ENCODE measurements at regions not wholly inside any gene's neighbourhood (a gene's known extent, or its start where the extent isn't known, plus 50 kb on each side); places are given as distances from the start of the nearest gene placed in this dataset.

DNA sequence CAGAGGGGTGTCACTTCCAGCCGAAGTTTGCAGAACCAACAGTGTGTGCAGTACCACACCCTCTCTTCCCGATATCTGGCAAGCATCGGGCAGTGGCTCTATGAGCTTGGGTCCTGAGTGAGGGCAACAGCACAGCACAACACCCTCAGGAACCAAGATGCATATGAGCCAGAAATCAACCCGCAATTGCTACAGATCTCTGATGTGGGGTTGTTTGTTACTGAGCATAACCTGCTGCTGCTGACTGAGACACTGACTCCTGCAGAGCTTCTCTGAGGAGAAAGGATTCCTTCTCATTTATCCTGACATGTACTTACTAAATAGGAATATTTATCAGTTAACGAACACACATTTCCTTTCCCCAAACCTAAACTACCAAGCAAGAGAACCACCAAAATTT lies 218.3 kb downstream of the RBFOX3 start:
- H3K9ac ChIP-seq (ENCODE audit: low read depth in 1 of 2, low read length in 2 of 2) = no peak overlapping the region
- H3K36me3 ChIP-seq (ENCODE audit: control insufficient read depth in 2 of 2, insufficient read depth in 2 of 2, low read length in 2 of 2) = no peaks in the 10 kb centered on the region
- H3K27ac ChIP-seq (ENCODE audit: low read depth in 2 of 2, low read length in 2 of 2) = no peak overlapping the region
- no peak overlapping the region for H3K4me3 ChIP-seq (ENCODE audit: low read length in 2 of 2)
- H3K4me1 ChIP-seq (ENCODE audit: control insufficient read depth in 2 of 2, insufficient read depth in 2 of 2, low read length in 2 of 2) = no peaks in the 10 kb centered on the region
- H3K27me3 ChIP-seq (ENCODE audit: control insufficient read depth in 2 of 2, insufficient read depth in 2 of 2, low read length in 2 of 2) = peaks cover 22 to 33% of the 10 kb centered on the region in 2 donors
- no peaks in the 10 kb centered on the region for H3K9me3 ChIP-seq (ENCODE audit: control insufficient read depth in 2 of 2, low read length in 2 of 2)

GRCh38 chr17:79391376-79392233 lies 219.2 kb downstream of the RBFOX3 start:
- Histone ChIP-seq H3K4me1 (ENCODE audit: control insufficient read depth in 2 of 2, insufficient read depth in 2 of 2, low read length in 2 of 2) (no peaks in the 10 kb centered on the region), H3K36me3 (ENCODE audit: control insufficient read depth in 2 of 2, insufficient read depth in 2 of 2, low read length in 2 of 2) (no peaks in the 10 kb centered on the region), H3K9me3 (ENCODE audit: control insufficient read depth in 2 of 2, low read length in 2 of 2) (no peaks in the 10 kb centered on the region), H3K9ac (ENCODE audit: low read depth in 1 of 2, low read length in 2 of 2) (no peak overlapping the region), H3K4me3 (ENCODE audit: low read length in 2 of 2) (no peak overlapping the region), H3K27me3 (ENCODE audit: control insufficient read depth in 2 of 2, insufficient read depth in 2 of 2, low read length in 2 of 2) (peaks cover 20 to 33% of the 10 kb centered on the region in 2 donors), H3K27ac (ENCODE audit: low read depth in 2 of 2, low read length in 2 of 2) (no peak overlapping the region)

- Histone ChIP-seq H3K27me3 (ENCODE audit: control insufficient read depth in 2 of 2, insufficient read depth in 2 of 2, low read length in 2 of 2) (peaks cover 20 to 33% of the 10 kb centered on the region in 2 donors), H3K27ac (ENCODE audit: low read depth in 2 of 2, low read length in 2 of 2) (no peak overlapping the region)
Measured at GRCh38 chr17:79389896-79390295, 221.0 kb downstream of the RBFOX3 start.

GRCh38 chr17:79388556-79389295 lies 222.1 kb downstream of the RBFOX3 start:
- Histone ChIP-seq H3K9me3 (ENCODE audit: control insufficient read depth in 2 of 2, low read length in 2 of 2) (no peaks in the 10 kb centered on the region), H3K36me3 (ENCODE audit: control insufficient read depth in 2 of 2, insufficient read depth in 2 of 2, low read length in 2 of 2) (no peaks in the 10 kb centered on the region), H3K9ac (ENCODE audit: low read depth in 1 of 2, low read length in 2 of 2) (no peak overlapping the region), H3K27me3 (ENCODE audit: control insufficient read depth in 2 of 2, insufficient read depth in 2 of 2, low read length in 2 of 2) (peaks cover 19 to 33% of the 10 kb centered on the region in 2 donors), H3K4me1 (ENCODE audit: control insufficient read depth in 2 of 2, insufficient read depth in 2 of 2, low read length in 2 of 2) (no peaks in the 10 kb centered on the region), H3K4me3 (ENCODE audit: low read length in 2 of 2) (no peak overlapping the region), H3K27ac (ENCODE audit: low read depth in 2 of 2, low read length in 2 of 2) (no peak overlapping the region)

More at GRCh38 chr17:79389896-79390295, 221.0 kb downstream of the RBFOX3 start:
- Histone ChIP-seq H3K36me3 (ENCODE audit: control insufficient read depth in 2 of 2, insufficient read depth in 2 of 2, low read length in 2 of 2) (no peaks in the 10 kb centered on the region), H3K9ac (ENCODE audit: low read depth in 1 of 2, low read length in 2 of 2) (no peak overlapping the region), H3K9me3 (ENCODE audit: control insufficient read depth in 2 of 2, low read length in 2 of 2) (no peaks in the 10 kb centered on the region), H3K4me3 (ENCODE audit: low read length in 2 of 2) (no peak overlapping the region), H3K4me1 (ENCODE audit: control insufficient read depth in 2 of 2, insufficient read depth in 2 of 2, low read length in 2 of 2) (no peaks in the 10 kb centered on the region)

DNA sequence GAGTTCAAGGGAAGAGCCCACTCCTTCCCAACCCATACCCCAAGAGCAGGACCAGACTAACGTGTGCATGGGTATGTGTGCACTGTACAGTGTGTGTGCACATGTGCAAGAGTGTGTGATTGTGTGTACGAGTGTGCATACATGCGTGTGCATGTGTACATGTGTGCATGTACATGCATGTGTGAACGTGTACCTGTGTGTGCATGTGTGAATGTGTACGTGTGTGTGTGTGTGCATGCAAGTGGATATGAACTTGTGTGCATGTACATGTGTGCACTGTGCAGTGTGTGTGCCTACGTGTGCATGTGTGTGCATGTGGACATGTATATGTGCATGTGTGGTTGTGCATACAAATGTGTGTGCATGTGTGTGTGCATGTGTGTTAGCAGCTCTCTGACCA lies 223.1 kb downstream of the RBFOX3 start:
- no peak overlapping the region for H3K9ac ChIP-seq (ENCODE audit: low read depth in 1 of 2, low read length in 2 of 2)
- no peaks in the 10 kb centered on the region for H3K9me3 ChIP-seq (ENCODE audit: control insufficient read depth in 2 of 2, low read length in 2 of 2)
- H3K27me3 ChIP-seq (ENCODE audit: control insufficient read depth in 2 of 2, insufficient read depth in 2 of 2, low read length in 2 of 2) = peaks cover 16 to 24% of the 10 kb centered on the region in 2 donors
- no peaks in the 10 kb centered on the region for H3K4me1 ChIP-seq (ENCODE audit: control insufficient read depth in 2 of 2, insufficient read depth in 2 of 2, low read length in 2 of 2)
- no peak overlapping the region for H3K27ac ChIP-seq (ENCODE audit: low read depth in 2 of 2, low read length in 2 of 2)
- no peak overlapping the region for H3K4me3 ChIP-seq (ENCODE audit: low read length in 2 of 2)
- no peaks in the 10 kb centered on the region for H3K36me3 ChIP-seq (ENCODE audit: control insufficient read depth in 2 of 2, insufficient read depth in 2 of 2, low read length in 2 of 2)

DNA sequence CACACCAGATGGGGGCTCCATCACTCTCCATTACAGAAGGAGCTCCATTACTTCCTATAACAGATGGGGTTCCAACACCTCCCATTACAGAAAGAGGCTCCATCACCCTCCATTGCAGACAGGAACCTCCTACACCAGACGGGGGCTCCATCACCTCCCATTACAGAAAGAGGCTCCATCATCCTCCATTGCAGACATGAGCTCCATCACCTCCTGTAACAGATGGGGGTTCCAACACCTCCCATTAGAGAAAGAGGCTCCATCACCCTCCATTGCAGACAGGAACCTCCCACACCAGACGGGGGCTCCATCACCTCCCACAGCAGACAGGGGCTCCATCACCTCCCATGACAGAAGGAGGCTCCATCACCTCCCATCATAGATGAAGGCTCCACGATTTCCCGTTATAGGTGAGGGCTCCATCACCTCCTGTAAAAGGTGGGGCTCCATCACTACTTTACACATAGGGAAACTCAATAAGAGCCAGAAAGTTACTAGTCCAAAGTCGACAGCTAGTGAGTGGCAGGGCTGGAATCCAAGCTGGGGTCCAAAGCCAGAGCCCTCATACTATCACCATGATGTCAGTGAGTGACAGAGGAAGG lies 224.8 kb downstream of the RBFOX3 start:
- H3K9ac ChIP-seq (ENCODE audit: low read depth in 1 of 2, low read length in 2 of 2) = no peak overlapping the region
- no peak overlapping the region for H3K4me3 ChIP-seq (ENCODE audit: low read length in 2 of 2)
- no peaks in the 10 kb centered on the region for H3K9me3 ChIP-seq (ENCODE audit: control insufficient read depth in 2 of 2, low read length in 2 of 2)
- H3K27ac ChIP-seq (ENCODE audit: low read depth in 2 of 2, low read length in 2 of 2) = no peak overlapping the region
- H3K27me3 ChIP-seq (ENCODE audit: control insufficient read depth in 2 of 2, insufficient read depth in 2 of 2, low read length in 2 of 2) = peaks cover 3 to 7% of the 10 kb centered on the region in 2 donors
- no peaks in the 10 kb centered on the region for H3K36me3 ChIP-seq (ENCODE audit: control insufficient read depth in 2 of 2, insufficient read depth in 2 of 2, low read length in 2 of 2)
- no peaks in the 10 kb centered on the region for H3K4me1 ChIP-seq (ENCODE audit: control insufficient read depth in 2 of 2, insufficient read depth in 2 of 2, low read length in 2 of 2)

DNA sequence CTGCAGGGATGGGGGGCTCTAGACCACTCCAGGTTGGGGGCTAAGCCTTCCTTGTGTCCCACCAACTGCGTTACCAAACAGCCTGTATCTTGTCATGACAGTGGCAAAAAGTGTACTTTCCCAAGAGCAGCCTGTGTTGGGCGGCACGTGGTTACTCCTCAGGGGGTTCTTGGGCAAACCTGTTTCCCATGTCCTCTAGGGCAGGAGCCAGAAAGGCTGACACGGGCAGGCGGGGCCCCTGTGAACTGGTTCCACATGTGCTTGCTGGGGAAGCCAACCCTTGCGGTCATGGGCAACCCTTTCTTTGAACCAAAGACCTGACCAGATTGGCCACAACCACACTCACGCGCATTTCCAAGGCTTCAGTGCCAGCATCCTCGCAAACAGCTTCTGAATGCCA lies 228.5 kb downstream of the RBFOX3 start:
- Histone ChIP-seq H3K9ac (ENCODE audit: low read depth in 1 of 2, low read length in 2 of 2) (no peak overlapping the region), H3K27ac (ENCODE audit: low read depth in 2 of 2, low read length in 2 of 2) (no peak overlapping the region), H3K4me1 (ENCODE audit: control insufficient read depth in 2 of 2, insufficient read depth in 2 of 2, low read length in 2 of 2) (no peaks in the 10 kb centered on the region), H3K27me3 (ENCODE audit: control insufficient read depth in 2 of 2, insufficient read depth in 2 of 2, low read length in 2 of 2) (peaks cover 0 to under 1% of the 10 kb centered on the region in 2 donors), H3K9me3 (ENCODE audit: control insufficient read depth in 2 of 2, low read length in 2 of 2) (no peaks in the 10 kb centered on the region), H3K4me3 (ENCODE audit: low read length in 2 of 2) (no peak overlapping the region), H3K36me3 (ENCODE audit: control insufficient read depth in 2 of 2, insufficient read depth in 2 of 2, low read length in 2 of 2) (no peaks in the 10 kb centered on the region)

GRCh38 chr17:79379700-79380445 lies 231.0 kb downstream of the RBFOX3 start:
- Histone ChIP-seq H3K9ac (ENCODE audit: low read depth in 1 of 2, low read length in 2 of 2) (no peak overlapping the region), H3K4me1 (ENCODE audit: control insufficient read depth in 2 of 2, insufficient read depth in 2 of 2, low read length in 2 of 2) (no peaks in the 10 kb centered on the region), H3K27ac (ENCODE audit: low read depth in 2 of 2, low read length in 2 of 2) (no peak overlapping the region), H3K9me3 (ENCODE audit: control insufficient read depth in 2 of 2, low read length in 2 of 2) (no peaks in the 10 kb centered on the region), H3K27me3 (ENCODE audit: control insufficient read depth in 2 of 2, insufficient read depth in 2 of 2, low read length in 2 of 2) (peaks cover 2 to 5% of the 10 kb centered on the region in 2 donors), H3K4me3 (ENCODE audit: low read length in 2 of 2) (no peak overlapping the region), H3K36me3 (ENCODE audit: control insufficient read depth in 2 of 2, insufficient read depth in 2 of 2, low read length in 2 of 2) (no peaks in the 10 kb centered on the region)

- Histone ChIP-seq H3K27me3 (ENCODE audit: control insufficient read depth in 2 of 2, insufficient read depth in 2 of 2, low read length in 2 of 2) (peaks cover 4 to 7% of the 10 kb centered on the region in 2 donors), H3K4me3 (ENCODE audit: low read length in 2 of 2) (no peak overlapping the region), H3K36me3 (ENCODE audit: control insufficient read depth in 2 of 2, insufficient read depth in 2 of 2, low read length in 2 of 2) (no peaks in the 10 kb centered on the region)
Measured at GRCh38 chr17:79377230-79377786, 233.5 kb downstream of the RBFOX3 start.

More at GRCh38 chr17:79377230-79377786, 233.5 kb downstream of the RBFOX3 start:
- Histone ChIP-seq H3K9ac (ENCODE audit: low read depth in 1 of 2, low read length in 2 of 2) (no peak overlapping the region), H3K4me1 (ENCODE audit: control insufficient read depth in 2 of 2, insufficient read depth in 2 of 2, low read length in 2 of 2) (no peaks in the 10 kb centered on the region), H3K27ac (ENCODE audit: low read depth in 2 of 2, low read length in 2 of 2) (no peak overlapping the region), H3K9me3 (ENCODE audit: control insufficient read depth in 2 of 2, low read length in 2 of 2) (no peaks in the 10 kb centered on the region)
